ENCODE measurements at regions not wholly inside any gene's neighbourhood (a gene's known extent, or its start where the extent isn't known, plus 50 kb on each side); places are given as distances from the start of the nearest gene placed in this dataset.

GRCh38 chr1:204752688-204753040 is 67.1 kb upstream of the LRRN2 start:
- Histone ChIP-seq H3K27ac (ENCODE audit: low read length) (no peak overlapping the region), H3K27me3 (ENCODE audit: low read length) (no peaks in the 10 kb centered on the region), H3K9me2 (replicated peaks; ENCODE audit: low read length) (no peaks in the 10 kb centered on the region), H3F3A (ENCODE audit: low read length, unreplicated experiment) (no peaks in the 10 kb centered on the region), H3K36me3 (ENCODE audit: low read depth, low read length) (no peaks in the 10 kb centered on the region), H3K9ac (ENCODE audit: low read length) (no peak overlapping the region), H3K4me3 (ENCODE audit: low read length) (no peak overlapping the region), H3K9me3 (ENCODE audit: low read length) (no peaks in the 10 kb centered on the region), H4K20me1 (ENCODE audit: low read length) (no peaks in the 10 kb centered on the region), H3K4me2 (ENCODE audit: low read length) (no peak overlapping the region), H3K79me2 (ENCODE audit: low read length) (no peaks in the 10 kb centered on the region), H2AFZ (ENCODE audit: low read length) (no peak overlapping the region), H3K4me1 (ENCODE audit: insufficient read depth, low read length) (no peaks in the 10 kb centered on the region)
- ATAC-seq (no peak), DNase-seq (no peak)
- intact Hi-C loops (cut with micrococcal nuclease): no loop called here
- ChIA-PET CTCF (interaction anchor here (1.1 kb wide), 1 partner anchor 54 kb away, joined by 3 read pairs; no protein-coding TSS in a partner anchor), POLR2A (ENCODE audit: unreplicated experiment) (no interaction called here)
- no TSS peak for BruUV-seq (replicated peaks)
- TF ChIP-seq EZH2 (IDR thresholded peaks at IDR 0.05; ENCODE audit: low read length, unreplicated experiment) (no peak), EZH2phosphoT487 (IDR thresholded peaks at IDR 0.05; ENCODE audit: borderline replicate concordance, low read length) (no peak)
- TF ChIP-seq, protein P1, sequence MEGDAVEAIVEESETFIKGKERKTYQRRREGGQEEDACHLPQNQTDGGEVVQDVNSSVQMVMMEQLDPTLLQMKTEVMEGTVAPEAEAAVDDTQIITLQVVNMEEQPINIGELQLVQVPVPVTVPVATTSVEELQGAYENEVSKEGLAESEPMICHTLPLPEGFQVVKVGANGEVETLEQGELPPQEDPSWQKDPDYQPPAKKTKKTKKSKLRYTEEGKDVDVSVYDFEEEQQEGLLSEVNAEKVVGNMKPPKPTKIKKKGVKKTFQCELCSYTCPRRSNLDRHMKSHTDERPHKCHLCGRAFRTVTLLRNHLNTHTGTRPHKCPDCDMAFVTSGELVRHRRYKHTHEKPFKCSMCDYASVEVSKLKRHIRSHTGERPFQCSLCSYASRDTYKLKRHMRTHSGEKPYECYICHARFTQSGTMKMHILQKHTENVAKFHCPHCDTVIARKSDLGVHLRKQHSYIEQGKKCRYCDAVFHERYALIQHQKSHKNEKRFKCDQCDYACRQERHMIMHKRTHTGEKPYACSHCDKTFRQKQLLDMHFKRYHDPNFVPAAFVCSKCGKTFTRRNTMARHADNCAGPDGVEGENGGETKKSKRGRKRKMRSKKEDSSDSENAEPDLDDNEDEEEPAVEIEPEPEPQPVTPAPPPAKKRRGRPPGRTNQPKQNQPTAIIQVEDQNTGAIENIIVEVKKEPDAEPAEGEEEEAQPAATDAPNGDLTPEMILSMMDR (conservative IDR thresholded peaks at IDR 0.05; ENCODE audit: low read depth, low read length): no peak

- Histone ChIP-seq H3K9ac (ENCODE audit: low read length) (no peak overlapping the region), H3K27me3 (ENCODE audit: low read length) (no peaks in the 10 kb centered on the region), H4K20me1 (ENCODE audit: low read length) (no peaks in the 10 kb centered on the region), H3K4me3 (ENCODE audit: low read length) (no peak overlapping the region), H3K4me2 (ENCODE audit: low read length) (no peak overlapping the region), H3K27ac (ENCODE audit: low read length) (no peak overlapping the region), H2AFZ (ENCODE audit: low read length) (no peak overlapping the region), H3K9me3 (ENCODE audit: low read length) (no peaks in the 10 kb centered on the region), H3K4me1 (ENCODE audit: insufficient read depth, low read length) (no peaks in the 10 kb centered on the region), H3K79me2 (ENCODE audit: low read length) (no peaks in the 10 kb centered on the region), H3F3A (ENCODE audit: low read length, unreplicated experiment) (no peaks in the 10 kb centered on the region), H3K9me2 (replicated peaks; ENCODE audit: low read length) (no peaks in the 10 kb centered on the region), H3K36me3 (ENCODE audit: low read depth, low read length) (no peaks in the 10 kb centered on the region)
- no peak for TF ChIP-seq EZH2phosphoT487 (IDR thresholded peaks at IDR 0.05; ENCODE audit: borderline replicate concordance, low read length)
- TF ChIP-seq, protein P1 (conservative IDR thresholded peaks at IDR 0.05; ENCODE audit: low read depth, low read length): no peak
- TF ChIP-seq EZH2 (IDR thresholded peaks at IDR 0.05; ENCODE audit: low read length, unreplicated experiment): no peak
- BruUV-seq (replicated peaks): no TSS peak
- no peak for DNase-seq
- intact Hi-C loops (cut with micrococcal nuclease): no loop called here
- ATAC-seq: no peak
- ChIA-PET CTCF (no interaction called here), POLR2A (ENCODE audit: unreplicated experiment) (no interaction called here)
Measured at GRCh38 chr1:204754821-204755220, 69.3 kb upstream of the LRRN2 start.

GRCh38 chr1:204756349-204756748 is 70.8 kb upstream of the LRRN2 start:
- H3K36me3 ChIP-seq (ENCODE audit: low read depth, low read length): no peaks in the 10 kb centered on the region
- TF ChIP-seq, protein P1 (conservative IDR thresholded peaks at IDR 0.05; ENCODE audit: low read depth, low read length): no peak
- TF ChIP-seq EZH2phosphoT487 (IDR thresholded peaks at IDR 0.05; ENCODE audit: borderline replicate concordance, low read length): no peak
- H3K27me3 ChIP-seq (ENCODE audit: low read length): no peaks in the 10 kb centered on the region
- no peaks in the 10 kb centered on the region for H3K4me1 ChIP-seq (ENCODE audit: insufficient read depth, low read length)
- POLR2A ChIA-PET (ENCODE audit: unreplicated experiment): no interaction called here
- ATAC-seq (no peak), DNase-seq (no peak)
- H4K20me1 ChIP-seq (ENCODE audit: low read length): no peaks in the 10 kb centered on the region
- no peaks in the 10 kb centered on the region for H3F3A ChIP-seq (ENCODE audit: low read length, unreplicated experiment)
- no peak overlapping the region for H3K4me3 ChIP-seq (ENCODE audit: low read length)
- no peaks in the 10 kb centered on the region for H3K79me2 ChIP-seq (ENCODE audit: low read length)
- H3K4me2 ChIP-seq (ENCODE audit: low read length): no peak overlapping the region
- intact Hi-C loops (cut with micrococcal nuclease): no loop called here
- H3K9me3 ChIP-seq (ENCODE audit: low read length): no peaks in the 10 kb centered on the region
- no peak overlapping the region for H3K27ac ChIP-seq (ENCODE audit: low read length)
- H2AFZ ChIP-seq (ENCODE audit: low read length): no peak overlapping the region
- no peaks in the 10 kb centered on the region for H3K9me2 ChIP-seq (replicated peaks; ENCODE audit: low read length)
- H3K9ac ChIP-seq (ENCODE audit: low read length): no peak overlapping the region
- CTCF ChIA-PET: no interaction called here
- BruUV-seq (replicated peaks): no TSS peak
